ENCODE measurements at regions not wholly inside any gene's neighbourhood (a gene's known extent, or its start where the extent isn't known, plus 50 kb on each side); places are given as distances from the start of the nearest gene placed in this dataset.

GRCh38 chr13:21934284-21934683, 263.4 kb downstream of the FGF9 start:
- H3K27me3 Mint-ChIP-seq (ENCODE audit: low read depth, unreplicated experiment), result peaks cover 2% of the 10 kb centered on the region
- Histone ChIP-seq H3K27me3 (ENCODE audit: insufficient read depth, low read length) (no peaks in the 10 kb centered on the region), H3K79me2 (ENCODE audit: insufficient read depth, low read length) (no peaks in the 10 kb centered on the region), H3K9ac (ENCODE audit: low read length) (no peak overlapping the region), H3K4me1 (ENCODE audit: insufficient read depth, low read length) (no peaks in the 10 kb centered on the region), H3K9me3 (ENCODE audit: insufficient read depth, low read depth, low read length) (no peaks in the 10 kb centered on the region), H2AFZ (ENCODE audit: low read depth, low read length) (no peak overlapping the region), H4K20me1 (ENCODE audit: insufficient read depth, low read length) (no peaks in the 10 kb centered on the region), H3K36me3 (ENCODE audit: insufficient read depth, low read length) (no peaks in the 10 kb centered on the region), H3K27ac (ENCODE audit: low read depth, low read length) (no peak overlapping the region), H3K4me2 (ENCODE audit: low read length) (no peak overlapping the region), H3K4me3 (ENCODE audit: insufficient read depth, low read depth, low read length) (no peak overlapping the region)
- H3K27ac Mint-ChIP-seq (ENCODE audit: unreplicated experiment), result no peak overlapping the region
- DNase-seq (ENCODE audit: low read depth), result no peak
- peaks cover 4% of the 10 kb centered on the region for H3K9me3 Mint-ChIP-seq (ENCODE audit: unreplicated experiment)
- no peaks in the 10 kb centered on the region for H3K36me3 Mint-ChIP-seq (ENCODE audit: low read depth, unreplicated experiment)
- H3K4me3 Mint-ChIP-seq (ENCODE audit: unreplicated experiment), result no peak overlapping the region
- no peak for FAIRE-seq
- TF ChIP-seq EZH2 (IDR thresholded peaks at IDR 0.05; ENCODE audit: insufficient read depth, low read length) (no peak), CTCF (IDR thresholded peaks at IDR 0.05; ENCODE audit: insufficient read depth, low read depth, low read length) (no peak)
- peaks cover 11% of the 10 kb centered on the region for H3K4me1 Mint-ChIP-seq (ENCODE audit: low read depth, unreplicated experiment)

- FAIRE-seq, result no peak
- Histone ChIP-seq H3K36me3 (ENCODE audit: insufficient read depth, low read length) (no peaks in the 10 kb centered on the region), H3K4me1 (ENCODE audit: insufficient read depth, low read length) (no peaks in the 10 kb centered on the region), H4K20me1 (ENCODE audit: insufficient read depth, low read length) (no peaks in the 10 kb centered on the region), H3K27ac (ENCODE audit: low read depth, low read length) (no peak overlapping the region), H2AFZ (ENCODE audit: low read depth, low read length) (no peak overlapping the region), H3K4me2 (ENCODE audit: low read length) (no peak overlapping the region), H3K4me3 (ENCODE audit: insufficient read depth, low read depth, low read length) (no peak overlapping the region), H3K79me2 (ENCODE audit: insufficient read depth, low read length) (no peaks in the 10 kb centered on the region), H3K9ac (ENCODE audit: low read length) (no peak overlapping the region), H3K9me3 (ENCODE audit: insufficient read depth, low read depth, low read length) (peaks cover 4% of the 10 kb centered on the region), H3K27me3 (ENCODE audit: insufficient read depth, low read length) (no peaks in the 10 kb centered on the region)
- Mint-ChIP-seq H3K27me3 (ENCODE audit: low read depth, unreplicated experiment) (peaks cover 2% of the 10 kb centered on the region), H3K9me3 (ENCODE audit: unreplicated experiment) (peaks cover 4% of the 10 kb centered on the region), H3K27ac (ENCODE audit: unreplicated experiment) (no peak overlapping the region), H3K4me3 (ENCODE audit: unreplicated experiment) (no peak overlapping the region), H3K36me3 (ENCODE audit: low read depth, unreplicated experiment) (no peaks in the 10 kb centered on the region), H3K4me1 (ENCODE audit: low read depth, unreplicated experiment) (peaks cover 7% of the 10 kb centered on the region)
- TF ChIP-seq EZH2 (IDR thresholded peaks at IDR 0.05; ENCODE audit: insufficient read depth, low read length) (no peak), CTCF (IDR thresholded peaks at IDR 0.05; ENCODE audit: insufficient read depth, low read depth, low read length) (no peak)
- DNase-seq (ENCODE audit: low read depth), result no peak
Measured at GRCh38 chr13:21936674-21937073, 265.8 kb downstream of the FGF9 start.

- H3K4me2 ChIP-seq (ENCODE audit: low read length), result no peak overlapping the region
- H3K27me3 ChIP-seq (ENCODE audit: insufficient read depth, low read length), result no peaks in the 10 kb centered on the region
- no peak for DNase-seq (ENCODE audit: low read depth)
- H3K36me3 ChIP-seq (ENCODE audit: insufficient read depth, low read length), result no peaks in the 10 kb centered on the region
- H3K4me1 Mint-ChIP-seq (ENCODE audit: low read depth, unreplicated experiment), result peaks cover 6% of the 10 kb centered on the region
- H3K4me1 ChIP-seq (ENCODE audit: insufficient read depth, low read length), result no peaks in the 10 kb centered on the region
- H3K27ac ChIP-seq (ENCODE audit: low read depth, low read length), result no peak overlapping the region
- H3K9ac ChIP-seq (ENCODE audit: low read length), result no peak overlapping the region
- H3K79me2 ChIP-seq (ENCODE audit: insufficient read depth, low read length), result no peaks in the 10 kb centered on the region
- peaks cover 5% of the 10 kb centered on the region for H3K9me3 Mint-ChIP-seq (ENCODE audit: unreplicated experiment)
- H3K4me3 ChIP-seq (ENCODE audit: insufficient read depth, low read depth, low read length), result no peak overlapping the region
- TF ChIP-seq CTCF (IDR thresholded peaks at IDR 0.05; ENCODE audit: insufficient read depth, low read depth, low read length) (no peak), EZH2 (IDR thresholded peaks at IDR 0.05; ENCODE audit: insufficient read depth, low read length) (no peak)
- no peak overlapping the region for H3K4me3 Mint-ChIP-seq (ENCODE audit: unreplicated experiment)
- H3K27ac Mint-ChIP-seq (ENCODE audit: unreplicated experiment), result no peak overlapping the region
- H2AFZ ChIP-seq (ENCODE audit: low read depth, low read length), result no peak overlapping the region
- peaks cover 2% of the 10 kb centered on the region for H3K27me3 Mint-ChIP-seq (ENCODE audit: low read depth, unreplicated experiment)
- no peak for FAIRE-seq
- no peaks in the 10 kb centered on the region for H4K20me1 ChIP-seq (ENCODE audit: insufficient read depth, low read length)
- H3K9me3 ChIP-seq (ENCODE audit: insufficient read depth, low read depth, low read length), result peaks cover 4% of the 10 kb centered on the region
- H3K36me3 Mint-ChIP-seq (ENCODE audit: low read depth, unreplicated experiment), result no peaks in the 10 kb centered on the region
Measured at GRCh38 chr13:21938168-21938567, 267.3 kb downstream of the FGF9 start.
